GM21786 (cell line): ENCODE measurements at regions not wholly inside any gene's neighbourhood (a gene's known extent, or its start where the extent isn't known, plus 50 kb on each side); places are given as distances from the start of the nearest gene placed in this dataset.
"Not testable (repeated sequence)": the region's sequence is repeated elsewhere in the genome, so short reads cannot be mapped to it uniquely, and the experiment has no call there.

Experiments used
- ATAC-seq: cut with Tn5 transposase; IDR thresholded peaks from one replicate; pipeline ENCODE4 v1.9.1; 2021; ENCODE audit not compliant: unreplicated experiment

GRCh38 chr11:41519696-41520095 lies 60.2 kb upstream of the LRRC4C start:
- no peak for ATAC-seq

DNA sequence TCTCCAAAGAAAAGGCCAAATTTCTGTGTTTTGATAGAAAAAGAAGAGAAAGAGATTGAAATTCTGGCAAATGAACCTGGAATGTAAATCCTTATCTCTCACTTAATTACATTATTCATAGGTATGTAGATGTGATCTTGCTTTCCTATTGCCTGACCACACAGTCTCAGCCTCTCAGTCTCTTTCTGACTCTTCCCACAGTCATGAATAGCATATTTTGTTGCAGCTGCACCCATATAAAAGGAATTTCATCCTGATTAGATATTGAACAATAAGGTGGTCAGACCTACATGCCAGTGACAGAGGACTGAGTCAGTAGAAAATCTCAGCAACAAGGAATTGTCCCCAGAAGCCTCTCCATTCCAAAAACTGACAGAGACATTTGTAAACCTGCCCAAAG lies 62.9 kb upstream of the LRRC4C start:
- no peak for ATAC-seq

DNA sequence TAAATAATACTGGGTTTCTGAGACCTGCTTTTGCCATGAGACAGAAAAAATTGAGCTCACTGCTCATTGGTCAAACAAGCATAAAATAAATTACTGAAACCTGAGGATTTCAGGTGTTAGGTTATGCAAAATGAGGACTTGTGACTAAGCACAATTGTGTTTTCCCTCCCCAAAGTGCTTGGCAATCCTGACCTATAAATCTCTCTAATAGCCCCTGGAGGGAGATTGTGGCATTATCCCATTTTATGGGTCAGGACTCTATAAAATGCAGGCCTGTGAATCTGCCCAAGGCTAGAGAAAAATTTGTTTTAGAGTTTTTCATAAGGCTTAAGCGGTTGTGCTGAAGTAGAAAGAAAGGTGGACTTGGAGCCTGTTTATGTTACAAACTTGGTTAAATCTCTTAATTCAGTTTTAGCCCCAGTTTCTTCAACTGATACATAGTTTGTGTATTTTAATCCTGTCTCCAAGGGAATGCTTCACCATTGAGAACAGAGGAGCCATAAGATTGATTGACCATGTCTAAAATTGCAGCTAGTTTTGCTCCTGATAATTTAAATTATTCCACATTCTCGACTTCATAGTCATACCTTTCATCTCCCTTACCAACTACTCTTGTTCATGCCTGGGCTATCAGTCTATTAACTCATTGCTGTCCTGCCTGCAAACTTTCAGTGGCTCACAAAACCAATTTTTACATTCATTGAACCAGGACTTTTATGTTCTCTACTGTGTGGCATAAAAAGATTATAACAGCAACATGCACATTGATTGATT lies 63.6 kb upstream of the LRRC4C start:
- ATAC-seq, result no peak

DNA sequence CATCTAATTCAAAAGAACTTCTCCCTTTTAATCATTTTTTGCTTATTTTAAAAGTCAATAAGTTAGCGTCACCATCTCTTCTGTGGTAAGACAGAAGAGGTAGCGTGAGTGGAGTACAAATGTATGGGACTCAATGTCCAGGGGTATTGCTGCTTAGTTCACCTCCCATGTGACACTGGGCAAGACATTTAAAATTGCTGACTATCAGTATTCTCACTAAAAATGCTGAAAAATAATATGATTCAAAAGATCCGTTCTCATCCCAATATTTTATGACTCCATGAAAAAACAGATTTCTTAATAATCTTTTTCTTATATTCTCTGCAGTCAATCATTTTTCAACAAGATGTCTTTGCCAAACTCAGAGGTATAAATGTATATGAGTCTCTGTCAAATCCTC lies 68.1 kb upstream of the LRRC4C start:
- no peak for ATAC-seq

DNA sequence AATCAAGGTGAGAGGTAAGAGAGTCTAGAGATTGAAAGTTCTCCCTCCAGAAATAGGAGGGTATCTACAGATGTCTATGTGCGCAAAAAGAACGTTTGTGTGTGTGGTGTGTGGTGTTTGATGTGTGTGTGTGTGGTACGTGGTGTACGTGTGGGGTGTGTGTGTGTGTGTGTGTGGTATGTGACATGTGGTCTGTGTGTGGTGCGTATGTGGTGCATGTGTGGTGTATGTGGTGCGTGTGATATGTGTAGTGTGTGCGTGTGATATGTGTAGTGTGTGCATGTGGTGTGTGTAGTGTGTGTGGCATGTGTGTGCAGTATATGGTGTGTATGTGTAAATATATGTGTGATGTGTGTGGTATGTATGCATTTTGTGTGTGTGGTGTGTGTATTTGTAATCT lies 73.0 kb upstream of the LRRC4C start:
- no peak for ATAC-seq

- ATAC-seq, result no peak
These were observed 74.3 kb upstream of the LRRC4C start for GRCh38 chr11:41533761-41534160.

DNA sequence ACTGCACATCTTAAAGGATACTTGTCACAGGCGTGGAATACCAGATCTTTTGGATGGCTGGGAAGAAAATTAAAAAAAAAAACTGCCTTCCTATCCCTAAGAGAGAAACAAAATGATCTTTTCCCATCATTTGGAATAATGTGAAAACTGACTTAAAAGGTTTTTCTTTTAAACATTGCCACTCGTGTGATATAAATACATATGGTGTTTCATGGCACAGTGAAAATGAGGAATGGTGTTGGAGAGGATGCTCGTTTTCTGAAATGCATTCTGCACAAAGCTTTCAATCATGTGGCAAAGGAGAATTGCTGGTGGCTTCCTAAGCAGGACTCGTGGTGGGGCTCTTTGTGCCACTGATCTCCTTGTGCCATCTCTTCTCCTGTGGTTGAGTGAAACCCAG lies 74.9 kb upstream of the LRRC4C start:
- ATAC-seq, result no peak

DNA sequence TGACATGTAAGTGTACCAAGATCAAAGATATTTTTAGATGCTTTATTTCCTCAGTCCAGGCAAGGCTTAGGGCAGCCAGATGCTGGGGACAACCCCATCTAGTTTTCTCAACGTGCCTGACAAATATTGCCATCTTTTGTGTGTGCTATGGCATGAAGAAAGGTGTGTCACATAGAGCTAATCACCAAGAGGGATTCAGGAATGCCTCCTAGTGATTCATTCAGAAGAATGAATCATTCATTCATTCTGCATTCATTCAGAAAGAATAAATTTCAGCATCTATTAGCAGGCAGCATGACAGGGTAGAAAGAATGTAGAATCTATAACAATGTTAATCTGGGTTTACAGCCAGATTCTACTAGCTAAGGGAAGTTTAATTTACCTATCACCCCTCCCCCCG lies 75.4 kb upstream of the LRRC4C start:
- ATAC-seq, result no peak

- ATAC-seq, result no peak
These were observed 76.6 kb upstream of the LRRC4C start for GRCh38 chr11:41536021-41536568.

- not testable (repeated sequence) for ATAC-seq
These were observed 85.5 kb upstream of the LRRC4C start for GRCh38 chr11:41544902-41545301.

DNA sequence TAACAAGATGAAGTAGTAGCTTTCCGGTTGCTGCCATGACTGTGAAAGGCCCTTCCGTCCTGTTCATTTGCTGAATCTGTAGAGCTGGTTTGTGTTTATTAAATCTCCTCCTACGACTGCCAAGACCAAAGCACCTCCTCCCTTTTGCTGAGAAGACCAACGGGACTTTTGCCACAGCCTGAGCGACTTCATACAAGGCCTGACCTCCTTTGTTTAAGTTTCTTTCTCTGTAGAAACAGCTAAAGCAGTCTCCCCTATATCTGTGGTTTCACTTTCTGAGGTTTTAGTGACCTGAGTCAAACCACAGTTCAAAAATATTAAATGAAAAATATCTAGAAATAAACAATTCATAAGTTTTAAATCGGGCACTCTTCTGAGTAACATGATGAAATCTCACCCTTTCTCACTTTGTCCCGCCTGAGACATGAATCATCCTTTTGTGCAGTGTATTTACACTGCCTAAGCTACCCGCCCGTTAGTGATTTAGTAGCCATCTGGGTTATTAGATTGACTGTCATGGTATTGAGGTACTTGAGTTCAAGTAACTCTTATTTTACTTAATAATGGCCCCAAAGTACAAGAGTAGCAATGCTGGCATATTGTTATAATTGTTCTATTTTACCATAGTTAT lies 119.1 kb upstream of the LRRC4C start:
- no peak for ATAC-seq

- no peak for ATAC-seq
These were observed 120.1 kb upstream of the LRRC4C start for GRCh38 chr11:41579546-41579945.

GRCh38 chr11:41609511-41609910 lies 150.1 kb upstream of the LRRC4C start:
- no peak for ATAC-seq

DNA sequence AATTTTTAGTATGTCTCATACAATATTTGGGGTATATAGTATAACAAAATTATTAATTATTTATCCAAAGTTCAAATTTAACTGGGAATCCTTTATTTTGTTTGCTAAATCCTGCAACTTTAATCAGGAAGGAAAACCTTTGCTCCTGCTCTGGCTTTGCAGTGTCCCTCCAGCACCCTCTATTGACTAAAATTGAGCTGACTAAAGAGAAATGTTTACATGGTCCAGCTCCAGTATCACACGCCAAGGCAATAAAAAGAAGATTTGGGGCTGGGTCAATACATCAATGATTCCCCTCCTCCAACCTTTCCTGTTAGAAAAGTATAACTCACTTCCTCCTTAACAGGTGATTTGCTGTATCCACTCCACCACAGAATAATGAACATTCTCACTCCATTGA lies 153.0 kb upstream of the LRRC4C start:
- ATAC-seq, result no peak

DNA sequence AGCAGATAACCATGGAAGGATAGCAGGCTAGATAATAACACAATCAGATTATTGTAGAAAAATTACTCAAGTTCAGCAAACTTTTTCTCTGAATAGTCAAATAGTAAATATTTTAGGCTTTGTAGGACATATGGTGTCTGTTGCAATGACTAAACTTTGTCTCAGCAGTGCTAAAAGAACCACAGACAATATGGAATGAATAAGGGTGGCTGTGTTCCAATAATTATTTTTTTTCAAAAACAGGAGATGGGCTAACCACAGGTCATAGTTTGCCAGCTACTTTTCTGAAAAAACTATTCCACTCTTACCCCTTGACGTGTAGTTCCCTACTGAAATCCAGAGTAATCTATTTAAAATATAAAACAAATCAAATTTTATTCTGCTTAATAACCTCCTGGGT lies 153.9 kb upstream of the LRRC4C start:
- ATAC-seq, result no peak

GRCh38 chr11:41622707-41623359 lies 163.4 kb upstream of the LRRC4C start:
- ATAC-seq, result no peak

GRCh38 chr11:41659985-41660384 lies 200.5 kb upstream of the LRRC4C start:
- ATAC-seq, result no peak

- no peak for ATAC-seq
These were observed 201.1 kb upstream of the LRRC4C start for GRCh38 chr11:41660585-41660984.

GRCh38 chr11:41665441-41666360 lies 206.2 kb upstream of the LRRC4C start:
- ATAC-seq, result no peak

GRCh38 chr11:41666951-41667653 lies 207.7 kb upstream of the LRRC4C start:
- no peak for ATAC-seq
